HEK293T (cell line): ENCODE measurements at regions not wholly inside any gene's neighbourhood (a gene's known extent, or its start where the extent isn't known, plus 50 kb on each side); places are given as distances from the start of the nearest gene placed in this dataset.
"Not testable (repeated sequence)": the region's sequence is repeated elsewhere in the genome, so short reads cannot be mapped to it uniquely, and the experiment has no call there.

Experiments
- CTCF ChIA-PET: fragments of 350-600 bp; formaldehyde crosslinking; extraction: SDS; loops from one replicate; lab custom pipeline; 2021; ENCODE audit warnings: antibody characterized with exemption, inconsistent platforms; lab: Yijun Ruan, JAX
- POLR2A ChIA-PET: fragments of 350-600 bp; formaldehyde crosslinking; extraction: SDS; loops from one replicate; lab custom pipeline; 2020; ENCODE audit warnings: antibody characterized with exemption, inconsistent platforms; lab: Yijun Ruan, JAX
- DNase-seq: peaks from one replicate; pipeline ENCODE4 v3.0.0; 2012; ENCODE audit warnings: mixed read lengths; ENCODE audit errors: extremely low spot score
- ARNT ChIP-seq: fragments of 450-650 bp; IDR thresholded peaks from 2 replicates; pipeline ENCODE4 v1.6.1; 2017; ENCODE audit warnings: mild to moderate bottlenecking
- BHLHE40 ChIP-seq: fragments of 450-650 bp; IDR thresholded peaks from 2 replicates; pipeline ENCODE4 v1.6.1; 2016; ENCODE audit warnings: mild to moderate bottlenecking, moderate library complexity, borderline replicate concordance
- CTBP1 ChIP-seq: fragments of 450-650 bp; IDR thresholded peaks from 2 replicates; pipeline ENCODE4 v1.6.1; 2016; ENCODE audit warnings: borderline replicate concordance
- ELF4 ChIP-seq: fragments of 450-650 bp; IDR thresholded peaks from 2 replicates; pipeline ENCODE4 v1.6.1; 2017; ENCODE audit warnings: antibody characterized with exemption
- FOXA1 ChIP-seq: fragments of 450-650 bp; IDR thresholded peaks from 2 replicates; pipeline ENCODE4 v1.6.1; 2016; ENCODE audit warnings: mild to moderate bottlenecking
- FOXK2 ChIP-seq: fragments of 450-650 bp; IDR thresholded peaks from 2 replicates; pipeline ENCODE4 v1.6.1; 2016; ENCODE audit warnings: mild to moderate bottlenecking
- FOXM1 ChIP-seq: fragments of 450-650 bp; IDR thresholded peaks from 2 replicates; pipeline ENCODE4 v1.6.1; 2017; ENCODE audit warnings: mild to moderate bottlenecking, borderline replicate concordance
- HDGF ChIP-seq: fragments of 450-650 bp; IDR thresholded peaks from 2 replicates; pipeline ENCODE4 v1.6.1; 2017; ENCODE audit warnings: antibody characterized with exemption, borderline replicate concordance
- L3MBTL2 ChIP-seq: fragments of 450-650 bp; conservative IDR thresholded peaks from 2 replicates; pipeline ENCODE4 v1.6.1; 2016; ENCODE audit warnings: mild to moderate bottlenecking
- LEF1 ChIP-seq: fragments of 450-650 bp; IDR thresholded peaks from 2 replicates; pipeline ENCODE4 v1.6.1; 2017; ENCODE audit warnings: mild to moderate bottlenecking, borderline replicate concordance
- NFRKB ChIP-seq: fragments of 450-650 bp; IDR thresholded peaks from 2 replicates; pipeline ENCODE4 v1.6.1; 2016; ENCODE audit warnings: mild to moderate bottlenecking, moderate library complexity
- SP1 ChIP-seq: fragments of 450-650 bp; IDR thresholded peaks from 2 replicates; pipeline ENCODE4 v1.6.1; 2017
- SUZ12 ChIP-seq: fragments of 450-650 bp; IDR thresholded peaks from 2 replicates; pipeline ENCODE4 v1.6.1; 2016; ENCODE audit warnings: mild to moderate bottlenecking
- TARDBP ChIP-seq: fragments of 450-650 bp; IDR thresholded peaks from 2 replicates; pipeline ENCODE4 v1.6.1; 2016
- ZNF384 ChIP-seq: fragments of 450-650 bp; IDR thresholded peaks from 2 replicates; pipeline ENCODE4 v1.6.1; 2016
- TF ChIP-seq, protein P1 (sequence below): fragments of 450-650 bp; IDR thresholded peaks from 2 replicates; pipeline ENCODE4 v1.6.1; 2016

DNA sequence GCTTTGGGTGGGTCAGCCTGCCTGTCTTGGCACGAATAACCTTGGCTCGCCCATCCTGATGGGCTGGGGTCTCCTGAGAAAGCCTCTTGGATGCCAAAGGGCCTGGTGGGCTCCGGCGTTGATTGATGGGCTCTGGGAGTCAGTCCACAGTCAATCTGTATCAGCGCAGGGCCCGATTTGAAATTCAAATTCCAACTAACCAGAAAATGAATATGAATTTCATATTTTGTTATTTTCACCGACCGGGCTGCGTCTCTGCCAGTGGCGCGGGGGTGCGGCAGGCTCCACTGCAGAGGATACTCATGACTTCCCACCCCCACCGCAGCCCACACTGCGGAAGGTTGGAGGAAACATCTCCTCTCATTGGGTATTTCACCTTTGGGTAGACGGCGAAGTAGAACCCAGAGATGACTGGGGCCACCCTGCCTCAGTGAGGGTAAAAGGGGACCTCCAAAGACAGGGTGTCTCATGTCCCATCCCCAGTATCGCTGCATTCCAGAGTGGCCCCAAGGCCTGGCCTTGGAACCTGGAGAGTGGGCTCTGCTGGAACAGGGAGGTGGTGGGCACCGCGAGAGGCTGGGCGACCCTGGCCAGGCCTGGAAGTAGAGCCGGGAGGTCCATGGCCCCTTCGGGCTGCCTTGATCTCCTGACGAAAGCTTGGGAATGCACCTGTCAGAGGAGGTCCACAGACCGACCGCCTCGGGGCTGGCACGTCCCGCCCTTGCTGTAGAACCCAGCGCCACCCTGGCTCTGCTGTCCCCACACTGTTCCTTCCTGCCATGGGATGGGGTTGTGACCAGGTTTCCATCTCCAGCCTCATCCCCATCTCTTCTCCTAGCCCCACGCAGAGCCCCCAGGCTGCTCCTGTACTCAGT, 54.8 kb upstream of the SORCS2 start:
- CTCF ChIA-PET: no interaction called here
- TF ChIP-seq NFRKB (no peak), TARDBP (no peak), BHLHE40 (no peak), FOXA1 (no peak), ARNT (no peak), CTBP1 (no peak), SP1 (no peak)
- DNase-seq: no peak
- POLR2A ChIA-PET: no interaction called here

DNA sequence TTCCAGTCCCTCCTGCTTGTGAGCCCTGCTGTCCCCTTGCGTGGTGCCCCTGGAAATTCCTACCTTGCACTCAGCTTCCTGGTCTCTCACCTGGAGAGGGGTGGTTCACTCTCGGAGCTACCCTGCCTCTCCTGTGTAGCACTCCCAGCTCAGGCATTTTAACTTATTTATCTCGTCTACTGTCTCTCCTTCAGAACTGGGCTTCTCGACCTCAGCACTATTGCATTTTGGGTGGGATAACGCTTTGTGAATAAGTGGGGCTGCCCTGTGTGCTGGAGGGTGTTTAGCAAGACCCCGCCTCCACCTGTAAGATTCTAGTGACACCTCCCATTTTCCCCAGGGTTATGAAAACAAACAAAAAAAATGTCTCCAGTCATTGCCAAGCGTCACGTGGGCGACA, 56.0 kb upstream of the SORCS2 start:
- CTCF ChIA-PET: no interaction called here

DNA sequence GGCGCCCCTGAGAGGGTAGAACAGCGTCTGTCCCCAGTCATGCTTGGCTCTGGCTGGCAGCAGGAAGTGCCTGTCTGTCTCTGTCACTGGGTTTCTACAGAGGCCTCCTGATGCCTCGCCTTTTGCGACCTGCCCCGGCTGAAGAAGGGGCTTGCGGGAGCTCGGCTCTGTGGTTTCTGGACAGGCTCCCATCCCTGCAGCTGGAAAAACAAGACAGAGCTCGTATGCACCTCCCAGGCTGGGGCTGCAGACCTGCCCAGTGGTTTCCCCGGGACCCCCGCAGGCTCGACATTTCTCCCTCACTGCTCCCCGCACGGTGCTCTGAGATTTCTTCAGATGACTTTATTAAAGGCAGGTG, 57.0 kb upstream of the SORCS2 start:
- no peak for DNase-seq
- TF ChIP-seq ZNF384 (no peak), LEF1 (no peak)
- ChIA-PET POLR2A (no interaction called here), CTCF (no interaction called here)

More for the DNA sequence above, 56.0 kb upstream of the SORCS2 start:
- POLR2A ChIA-PET: no interaction called here
- DNase-seq: no peak
- TF ChIP-seq CTBP1 (no peak), SP1 (no peak), ARNT (no peak), FOXK2 (no peak), SUZ12 (no peak)

DNA sequence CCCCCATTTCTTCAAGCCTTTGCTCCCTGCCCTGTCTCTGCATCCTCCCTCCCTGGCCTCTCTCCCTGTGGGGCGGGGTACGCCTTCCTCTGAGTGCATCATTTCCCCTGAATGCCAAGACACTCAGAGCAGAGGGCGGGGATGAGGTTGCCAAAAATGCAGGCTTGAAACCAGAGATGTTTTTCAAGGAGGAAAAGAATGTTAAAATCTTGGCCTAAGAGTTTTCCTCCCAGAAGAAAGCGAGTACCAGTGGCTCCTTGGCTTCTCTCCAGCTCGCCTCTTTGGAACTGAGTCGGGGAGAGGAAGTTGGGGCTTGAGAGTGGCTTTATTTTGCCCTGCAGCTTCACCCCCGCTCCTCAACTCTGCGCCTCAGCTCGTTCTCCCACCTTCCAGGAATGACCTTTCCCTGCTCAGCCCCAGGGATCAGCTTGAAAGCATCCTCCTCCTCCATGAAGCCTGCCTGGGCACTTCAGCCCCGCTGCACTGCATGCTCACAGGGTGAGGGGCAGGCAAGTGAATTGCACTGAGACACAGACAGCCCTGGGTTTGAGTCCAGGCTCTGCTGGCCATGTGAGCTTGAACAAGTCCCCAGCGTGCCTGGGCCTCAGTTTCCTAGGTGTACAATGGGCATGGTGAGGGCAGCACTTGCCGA, 57.5 kb upstream of the SORCS2 start:
- TF ChIP-seq NFRKB (no peak), ELF4 (no peak), FOXA1 (no peak), SUZ12 (no peak), SP1 (no peak), LEF1 (no peak), FOXK2 (no peak), HDGF (no peak), FOXM1 (no peak), ARNT (no peak), L3MBTL2 (no peak), TARDBP (no peak), CTBP1 (no peak), BHLHE40 (no peak)
- TF ChIP-seq, protein P1, sequence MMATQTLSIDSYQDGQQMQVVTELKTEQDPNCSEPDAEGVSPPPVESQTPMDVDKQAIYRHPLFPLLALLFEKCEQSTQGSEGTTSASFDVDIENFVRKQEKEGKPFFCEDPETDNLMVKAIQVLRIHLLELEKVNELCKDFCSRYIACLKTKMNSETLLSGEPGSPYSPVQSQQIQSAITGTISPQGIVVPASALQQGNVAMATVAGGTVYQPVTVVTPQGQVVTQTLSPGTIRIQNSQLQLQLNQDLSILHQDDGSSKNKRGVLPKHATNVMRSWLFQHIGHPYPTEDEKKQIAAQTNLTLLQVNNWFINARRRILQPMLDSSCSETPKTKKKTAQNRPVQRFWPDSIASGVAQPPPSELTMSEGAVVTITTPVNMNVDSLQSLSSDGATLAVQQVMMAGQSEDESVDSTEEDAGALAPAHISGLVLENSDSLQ: no peak
- ChIA-PET POLR2A (no interaction called here), CTCF (no interaction called here)
- no peak for DNase-seq

DNA sequence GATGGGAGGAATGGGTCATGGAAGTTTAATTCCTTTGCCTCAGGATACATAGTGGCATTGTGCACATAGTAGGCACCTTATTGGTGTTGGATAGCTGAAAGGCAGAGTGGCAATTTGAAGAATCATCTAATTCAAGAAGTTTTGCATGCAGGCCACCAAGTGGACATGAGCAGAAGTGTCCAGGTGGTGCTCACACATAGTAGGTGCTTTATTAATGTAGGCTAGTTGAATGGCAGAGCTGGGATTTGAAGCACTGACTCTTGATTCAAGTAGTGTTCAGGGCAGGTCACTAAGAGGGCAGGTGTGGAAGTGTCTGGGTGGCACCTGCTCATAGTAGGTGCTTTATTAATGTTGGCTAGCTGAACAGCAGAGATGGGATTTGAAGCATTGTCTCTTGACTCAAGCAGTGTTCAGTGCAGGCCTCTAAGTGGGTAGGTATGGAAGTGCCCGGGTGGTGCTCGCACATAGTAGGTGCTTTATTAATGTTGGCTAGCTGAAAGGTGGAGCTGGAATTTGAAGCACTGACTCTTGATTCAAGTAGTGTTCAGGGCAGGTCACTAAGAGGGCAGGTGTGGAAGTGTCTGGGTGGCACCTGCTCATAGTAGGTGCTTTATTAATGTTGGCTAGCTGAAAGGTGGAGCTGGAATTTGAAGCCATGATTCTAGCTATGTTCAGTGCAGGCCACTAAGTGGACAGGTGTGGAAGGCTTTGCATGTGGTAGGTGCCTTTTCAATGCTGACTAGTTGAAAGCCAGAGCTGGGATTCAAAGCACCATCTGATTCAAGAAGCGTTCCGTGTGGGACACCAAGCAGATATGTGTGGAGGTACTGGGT, 58.3 kb upstream of the SORCS2 start:
- DNase-seq, POLR2A ChIA-PET, CTCF ChIA-PET: not testable (repeated sequence)

DNA sequence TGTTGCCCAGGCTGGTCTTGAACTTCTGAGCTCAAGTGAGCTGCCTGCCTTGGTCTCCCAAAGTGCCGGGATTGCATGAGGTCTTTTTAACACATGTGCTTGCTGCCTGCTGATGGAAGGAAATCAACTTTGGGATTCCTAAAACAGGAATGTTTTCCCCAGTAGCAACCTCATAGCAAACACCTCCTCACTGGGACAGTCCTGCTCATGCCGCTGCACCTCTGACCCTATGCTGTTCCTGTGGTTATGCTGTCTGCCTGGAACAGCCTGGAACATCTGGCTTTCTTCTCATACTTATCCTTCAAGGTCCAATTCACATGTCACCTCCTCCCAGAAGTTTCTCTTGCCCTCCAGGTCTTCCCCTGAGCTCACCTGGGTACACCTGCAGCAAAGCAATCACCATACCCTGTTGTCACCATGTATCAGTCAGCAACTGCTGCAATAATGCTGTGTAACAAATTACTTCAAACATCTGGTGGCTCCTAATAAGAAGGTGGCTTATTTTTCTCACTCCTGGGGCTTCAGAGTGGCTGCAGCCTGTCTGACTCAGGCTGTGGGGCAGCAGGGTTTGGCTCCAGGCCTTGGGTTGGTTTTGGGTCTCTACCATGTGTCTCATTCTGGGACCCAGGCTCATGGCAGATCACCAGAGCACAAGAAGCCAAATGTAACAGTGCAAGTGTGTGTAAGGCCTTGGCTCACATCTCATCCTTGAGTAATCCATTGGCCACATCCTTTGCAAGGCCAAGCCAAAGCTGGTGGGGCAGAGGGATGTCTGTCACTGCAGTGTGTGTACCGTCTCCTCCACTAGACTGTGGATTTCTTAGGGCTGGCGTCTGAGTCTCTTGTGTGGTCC, 59.4 kb upstream of the SORCS2 start:
- no peak for DNase-seq
- CTCF ChIA-PET: no interaction called here
- TF ChIP-seq HDGF (no peak), LEF1 (no peak), FOXM1 (no peak), ELF4 (no peak)
- POLR2A ChIA-PET: no interaction called here

DNA sequence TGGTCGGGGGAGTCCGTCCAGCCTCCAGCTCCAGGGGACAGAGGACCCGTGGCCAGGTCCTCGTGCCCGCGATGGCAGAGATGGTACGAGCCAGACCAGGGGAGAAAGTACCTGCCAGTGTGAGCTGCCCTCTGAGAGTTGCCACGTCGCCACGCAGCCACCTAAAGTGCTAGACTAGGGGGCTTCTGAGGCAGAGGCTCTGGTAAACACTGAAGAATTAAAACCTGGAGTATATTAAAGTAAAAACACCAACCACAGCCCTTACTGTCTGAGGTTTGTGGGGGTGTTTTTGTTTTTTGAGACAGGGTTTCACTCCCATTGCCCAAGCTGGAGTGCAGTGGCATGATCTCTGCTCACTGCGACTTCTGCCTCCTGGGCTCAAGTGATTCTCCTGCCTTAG, 60.1 kb upstream of the SORCS2 start:
- ChIA-PET POLR2A (no interaction called here), CTCF (no interaction called here)
- no peak for DNase-seq
- TF ChIP-seq CTBP1 (no peak), FOXA1 (no peak), ZNF384 (no peak), ARNT (no peak), BHLHE40 (no peak), SP1 (no peak), ELF4 (no peak), HDGF (no peak), SUZ12 (no peak), LEF1 (no peak), TARDBP (no peak), FOXM1 (no peak), NFRKB (no peak)
- TF ChIP-seq, protein P1: no peak
